K562 (cell line): ENCODE measurements at regions not wholly inside any gene's neighbourhood (a gene's known extent, or its start where the extent isn't known, plus 50 kb on each side); places are given as distances from the start of the nearest gene placed in this dataset.
A peak's percentile ranks its signal among the peaks of the same experiment; 100 is the strongest.

Experiments
- ATAC-seq: fragments of 200-7000 bp; cut with Tn5 transposase; 3 replicates; pipeline ENCODE4 v1.9.1; 2020; ENCODE audit warnings: moderate library complexity
- BruUV-seq: library from RNA; stranded (reverse); fragments of 400-500 nt; replicated peaks from 2 replicates; lab custom pipeline; 2021; lab: Mats Ljungman, UMichigan
- CTCF ChIA-PET: fragments of 300-600 bp; formaldehyde crosslinking; extraction: SDS; loops from one replicate; lab custom pipeline; 2021; ENCODE audit warnings: low intra/inter-chr PET ratio; lab: Yijun Ruan, JAX
- POLR2A ChIA-PET: fragments of 300-600, 350-650 bp; sonication (Branson Sonifier 250); formaldehyde crosslinking; extraction: SDS; loops from one replicate; lab custom pipeline; 2021; ENCODE audit warnings: antibody characterized with exemption, inconsistent platforms; lab: Yijun Ruan, JAX
- DNase-seq, 4 experiments: peaks; one replicate each; pipeline versions ENCODE4 v3.0.0 to v3.0.0-alpha.2; 2011 to 2018; ENCODE audit warnings: low spot score in 3 of 4, mixed read lengths in 3 of 4; ENCODE audit errors: extremely low read depth in 1 of 4
- FAIRE-seq: peaks from 2 replicates; lab custom pipeline; 2011; peaks lifted over from hg19 to GRCh38; lab: Jason Lieb, UNC
- H2AFZ ChIP-seq: 2 replicates; pipeline ENCODE4 v1.6.0; 2011; ENCODE audit warnings: low read depth, low read length, control low read depth, inconsistent platforms
- H3K27ac ChIP-seq: fragments of 200-600 bp; 3 replicates; pipeline ENCODE4 v1.8.0; 2011; ENCODE audit warnings: low read depth, mild to moderate bottlenecking, control low read depth, inconsistent platforms, low read length, moderate library complexity, mixed read lengths; ENCODE audit errors: extremely low read depth
- H3K27me3 ChIP-seq, 2 experiments: fragments of 300-600 bp in 1 of 2; 2 replicates in 1 of 2; 3 replicates in 1 of 2; pipeline versions ENCODE4 v1.6.0 to v1.8.0; 2011; ENCODE audit warnings: inconsistent platforms in 2 of 2, low read length in 2 of 2, mild to moderate bottlenecking in 1 of 2, mixed read lengths in 1 of 2, moderate library complexity in 1 of 2; ENCODE audit not compliant: control insufficient read depth in 2 of 2, insufficient read depth in 2 of 2
- H3K36me3 ChIP-seq: fragments of 300-600 bp; 3 replicates; pipeline ENCODE4 v1.8.0; 2011; ENCODE audit warnings: mild to moderate bottlenecking, low read length, inconsistent platforms; ENCODE audit not compliant: control insufficient read depth, insufficient read depth
- H3K4me1 ChIP-seq, 2 experiments: fragments of 200-600 bp in 1 of 2; replicated peaks in 1 of 2; 2 replicates in 1 of 2; 3 replicates in 1 of 2; pipeline versions ENCODE4 v1.5.1 to v1.8.0; 2011; ENCODE audit warnings: inconsistent platforms in 2 of 2, low read length in 2 of 2, mild to moderate bottlenecking in 1 of 2, mixed read lengths in 1 of 2, moderate library complexity in 1 of 2; ENCODE audit not compliant: control insufficient read depth in 2 of 2, insufficient read depth in 2 of 2
- H3K4me2 ChIP-seq: 2 replicates; pipeline ENCODE4 v1.6.1; 2011; ENCODE audit warnings: low read length, control low read depth, inconsistent platforms, mixed read lengths; ENCODE audit not compliant: insufficient read depth
- H3K4me3 ChIP-seq: fragments of 200-600 bp; sonication (generic), shearing (Covaris generic); 2 replicates; pipeline ENCODE4 v1.5.1; 2016; ENCODE audit warnings: control low read depth, inconsistent platforms
- H3K79me2 ChIP-seq: fragments of 200-600 bp; 3 replicates; pipeline ENCODE4 v1.8.0; 2011; ENCODE audit warnings: low read length, inconsistent platforms; ENCODE audit not compliant: control insufficient read depth, insufficient read depth
- H3K9ac ChIP-seq, 2 experiments: 2 replicates each; pipeline versions ENCODE4 v1.6.0 to v1.6.1; 2011; ENCODE audit warnings: low read depth in 2 of 2, low read length in 2 of 2, control low read depth in 1 of 2, inconsistent platforms in 1 of 2, mild to moderate bottlenecking in 1 of 2, mixed read lengths in 1 of 2; ENCODE audit not compliant: insufficient read depth in 1 of 2
- H3K9me1 ChIP-seq: one replicate; pipeline ENCODE4 v1.6.0; 2011; ENCODE audit warnings: inconsistent platforms, mild to moderate bottlenecking, low read length, moderate library complexity; ENCODE audit not compliant: control insufficient read depth, insufficient read depth
- H3K9me3 ChIP-seq: replicated peaks from 2 replicates; pipeline ENCODE4 v1.5.1; 2011; ENCODE audit warnings: low read depth, low read length, inconsistent platforms; ENCODE audit not compliant: control insufficient read depth, insufficient read depth
- H4K20me1 ChIP-seq: replicated peaks from 2 replicates; pipeline ENCODE4 v1.6.1; 2011; ENCODE audit warnings: low read length, inconsistent platforms, mixed read lengths; ENCODE audit not compliant: control insufficient read depth, insufficient read depth
- BCL6 ChIP-seq: fragments of 250-450 bp; sonication (Bioruptor Pico); IDR thresholded peaks from 2 replicates; pipeline ENCODE4 v1.4.0; 2020
- CHCHD3 ChIP-seq: fragments of 250-450 bp; sonication (Bioruptor Pico); IDR thresholded peaks from 2 replicates; pipeline ENCODE4 v2.1.2; 2022; ENCODE audit warnings: mild to moderate bottlenecking
- DEAF1 ChIP-seq: fragments of 450-650 bp; formaldehyde crosslinking; IDR thresholded peaks from 2 replicates; pipeline ENCODE4 v1.4.0; 2020; ENCODE audit warnings: mild to moderate bottlenecking, moderate library complexity
- RB1 ChIP-seq: fragments of 450-650 bp; IDR thresholded peaks from 2 replicates; pipeline ENCODE4 v1.6.1; 2017; ENCODE audit warnings: low read depth, mild to moderate bottlenecking
- RFX7 ChIP-seq: fragments of 250-450 bp; sonication (Bioruptor Pico); IDR thresholded peaks from 2 replicates; pipeline ENCODE4 v1.5.1; 2021; ENCODE audit warnings: mild to moderate bottlenecking
- SIX5 ChIP-seq, 2 experiments: IDR thresholded peaks; 2 replicates each; pipeline ENCODE4 v1.6.1; 2011; ENCODE audit warnings: low read length in 2 of 2, borderline replicate concordance in 1 of 2, low read depth in 1 of 2, mild to moderate bottlenecking in 1 of 2, moderate library complexity in 1 of 2; ENCODE audit not compliant: insufficient read depth in 1 of 2
- SMARCA5 ChIP-seq: fragments of 450-650 bp; IDR thresholded peaks from 2 replicates; pipeline ENCODE4 v1.6.1; 2016
- SMARCB1 ChIP-seq: IDR thresholded peaks from 2 replicates; pipeline ENCODE4 v1.6.1; 2011; ENCODE audit warnings: improper control_type of control experiment, low read depth; ENCODE audit not compliant: insufficient read length
- SNIP1 ChIP-seq: fragments of 450-650 bp; IDR thresholded peaks from 2 replicates; pipeline ENCODE4 v1.7.1; 2017; ENCODE audit warnings: low read depth, mild to moderate bottlenecking
- SRSF7 ChIP-seq: fragments of 200-400 bp; formaldehyde crosslinking; optimal IDR thresholded peaks from 2 replicates; pipeline ENCODE3; 2017; ENCODE audit warnings: mild to moderate bottlenecking, low read depth, low read length
- TAF15 ChIP-seq: fragments of 200-400 bp; formaldehyde crosslinking; IDR thresholded peaks from 2 replicates; pipeline ENCODE4 v1.6.1; 2017; ENCODE audit warnings: mild to moderate bottlenecking, low read depth, low read length, moderate library complexity
- TSC22D4 ChIP-seq: fragments of 450-650 bp; IDR thresholded peaks from 2 replicates; pipeline ENCODE4 v1.6.1; 2016; ENCODE audit warnings: missing genetic modification characterization, missing biosample characterization, control low read depth
- ZC3H11A ChIP-seq: IDR thresholded peaks from 2 replicates; pipeline ENCODE4 v1.6.1; 2012; ENCODE audit warnings: low read depth, low read length, improper control_type of control experiment
- ZEB2 ChIP-seq: fragments of 450-650 bp; IDR thresholded peaks from 2 replicates; pipeline ENCODE4 v1.6.1; 2016
- ZNF3 ChIP-seq: fragments of 250-450 bp; sonication (Bioruptor Pico); IDR thresholded peaks from 2 replicates; pipeline ENCODE4 v1.5.0; 2021; ENCODE audit warnings: mild to moderate bottlenecking, moderate library complexity
- ZNF644 ChIP-seq: fragments of 200-800 bp; sonication (Bioruptor generic); IDR thresholded peaks from 2 replicates; pipeline ENCODE4 v1.6.1; 2016; ENCODE audit warnings: low read depth, missing genetic modification characterization, missing compliant biosample characterization
- WGBS: fragments of 100-300 bp; shearing (Covaris generic); methylation state at CpG from one replicate; pipeline ENCODE4 v1.1.6; 2016; ENCODE audit warnings: low coverage, mixed read lengths; ENCODE audit not compliant: insufficient coverage; ENCODE audit errors: missing lambda C conversion rate; 5-methylcytosine and 5-hydroxymethylcytosine counted together
- in situ Hi-C: fragments of 300-500 bp; cut with MboI; formaldehyde crosslinking; loops from 4 replicates; pipeline ENCODE4 v1.15.0; 2018; ENCODE audit warnings: inconsistent platforms, mixed read lengths
- intact Hi-C: fragments of 100-400 bp; cut with micrococcal nuclease; formaldehyde crosslinking; loops from 2 replicates; pipeline ENCODE4 v1.14.2; 2022

DNA sequence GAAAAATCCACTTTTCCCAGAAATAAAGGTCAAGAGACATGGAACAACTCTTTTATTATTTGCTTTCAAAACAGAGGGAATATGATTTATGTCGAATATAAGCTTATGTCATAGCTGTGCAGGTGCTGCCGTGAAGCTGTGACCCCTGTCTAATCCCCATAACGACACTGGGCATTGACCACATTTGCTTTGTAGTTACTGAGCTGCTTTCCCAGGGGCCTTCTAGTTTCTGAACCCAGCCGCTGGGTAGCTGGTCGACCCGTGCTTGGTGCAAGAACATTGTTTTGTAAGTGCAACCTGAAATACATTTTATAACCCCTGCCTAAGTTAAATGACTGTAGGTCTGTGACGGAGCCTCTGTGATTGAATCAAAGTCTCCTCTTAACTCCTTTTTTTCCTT lies 144.9 kb upstream of the HDAC9 start:
- CTCF ChIA-PET = no interaction called here
- ATAC-seq = no peak

GRCh38 chr7:18352339-18353255 lies 143.0 kb upstream of the HDAC9 start:
- H3K9me3 ChIP-seq = no peaks in the 10 kb centered on the region
- in situ Hi-C loops (loop anchor here (25.0 kb wide), 1 partner anchor 1310 kb away; no protein-coding TSS in a partner anchor), intact Hi-C loops (loop anchor here (5.0 kb wide), 1 partner anchor 315 kb away; no protein-coding TSS in a partner anchor)
- H3K4me3 ChIP-seq = no peak overlapping the region
- DNase-seq = peak; percentile 10 to 37 (median 22)
- no peaks in the 10 kb centered on the region for H3K79me2 ChIP-seq
- ATAC-seq = peak; percentile 77
- 5% methylated on average over 7 of the region's 7 CpGs for WGBS
- no peak overlapping the region for H3K4me2 ChIP-seq
- no peaks in the 10 kb centered on the region for H3K36me3 ChIP-seq
- no peak overlapping the region for H2AFZ ChIP-seq
- no peaks in the 10 kb centered on the region for H3K9me1 ChIP-seq
- H4K20me1 ChIP-seq = no peaks in the 10 kb centered on the region
- FAIRE-seq = no peak
- H3K27me3 ChIP-seq = no peaks in the 10 kb centered on the region
- no peak overlapping the region for H3K9ac ChIP-seq
- ChIA-PET CTCF (interaction anchor here (0.5 kb wide), 1 partner anchor 622 kb away, joined by 3 read pairs; no protein-coding TSS in a partner anchor), POLR2A (interaction anchor here (0.8 kb wide), 1 partner anchor 17 kb away, joined by 3 read pairs; no protein-coding TSS in a partner anchor)
- H3K27ac ChIP-seq = no peak overlapping the region
- no TSS peak for BruUV-seq
- H3K4me1 ChIP-seq = no peaks in the 10 kb centered on the region
- no peak for TF ChIP-seq ZNF3
- TF ChIP-seq CHCHD3 (CRISPR knock-in tag) = no peak
- TF ChIP-seq RFX7 (CRISPR knock-in tag) = no peak
- TF ChIP-seq SMARCA5 = no peak
- TF ChIP-seq TSC22D4 (tag) = no peak
- TF ChIP-seq ZNF644 (tag) = no peak
- TF ChIP-seq ZC3H11A = no peak
- TF ChIP-seq ZEB2 = no peak
- no peak for TF ChIP-seq TAF15
- TF ChIP-seq DEAF1 = no peak
- TF ChIP-seq SMARCB1 = no peak
- no peak for TF ChIP-seq SRSF7
- no peak for TF ChIP-seq SNIP1
- TF ChIP-seq BCL6 (CRISPR knock-in tag) = no peak
- no peak for TF ChIP-seq RB1

More for the DNA sequence above, 144.9 kb upstream of the HDAC9 start:
- in situ Hi-C loops (loop anchor here (25.0 kb wide), 1 partner anchor 1312 kb away; no protein-coding TSS in a partner anchor), intact Hi-C loops (loop anchor here (5.0 kb wide), 1 partner anchor 317 kb away; no protein-coding TSS in a partner anchor)
- Histone ChIP-seq H3K4me1 (no peaks in the 10 kb centered on the region), H3K9ac (no peak overlapping the region), H3K79me2 (no peaks in the 10 kb centered on the region), H2AFZ (no peak overlapping the region), H3K9me1 (no peaks in the 10 kb centered on the region), H4K20me1 (no peaks in the 10 kb centered on the region), H3K36me3 (no peaks in the 10 kb centered on the region), H3K4me3 (no peak overlapping the region), H3K27me3 (no peaks in the 10 kb centered on the region), H3K4me2 (no peak overlapping the region), H3K9me3 (no peaks in the 10 kb centered on the region), H3K27ac (no peak overlapping the region)
- POLR2A ChIA-PET = interaction anchor here (0.6 kb wide), 1 partner anchor 1327 kb away, joined by 3 read pairs; no protein-coding TSS in a partner anchor
- WGBS = 1% methylated on average over 7 of the region's 7 CpGs
- TF ChIP-seq SIX5 (IDR thresholded peaks at IDR 0.05; ENCODE audit: borderline replicate concordance in 1 of 2, insufficient read depth in 1 of 2, low read depth in 1 of 2, low read length in 2 of 2) = no peak
- BruUV-seq = no TSS peak
- DNase-seq (no peak), FAIRE-seq (no peak)
